HCT116 (cell line): ENCODE measurements at regions not wholly inside any gene's neighbourhood (a gene's known extent, or its start where the extent isn't known, plus 50 kb on each side); places are given as distances from the start of the nearest gene placed in this dataset.

ENCODE experiments used
- CEBPB ChIP-seq: IDR thresholded peaks from 2 replicates; pipeline ENCODE4 v1.6.1; 2012; ENCODE audit warnings: low read depth
- CTCF ChIP-seq, 3 experiments: fragments of 200-600 bp in 1 of 3; sonication (generic) in 1 of 3; IDR thresholded peaks in 2 of 3; conservative IDR thresholded peaks in 1 of 3; 2 replicates each; pipeline ENCODE4 v1.5.1; 2012 to 2017; ENCODE audit warnings: low read depth in 2 of 3, low read length in 2 of 3, antibody characterized with exemption in 1 of 3, borderline replicate concordance in 1 of 3, control low read depth in 1 of 3, mild to moderate bottlenecking in 1 of 3, mixed read lengths in 1 of 3, mixed run types in 1 of 3, moderate library complexity in 1 of 3; ENCODE audit not compliant: insufficient read depth in 1 of 3
- EGR1 ChIP-seq: IDR thresholded peaks from 2 replicates; pipeline ENCODE4 v1.6.1; 2012; ENCODE audit warnings: low read depth
- EZH2 ChIP-seq: fragments of 200-600 bp; sonication (generic); IDR thresholded peaks from 2 replicates; pipeline ENCODE4 v1.6.1; 2017; ENCODE audit warnings: antibody characterized with exemption, mixed run types
- EZH2phosphoT487 ChIP-seq: fragments of 200-600 bp; IDR thresholded peaks from 2 replicates; pipeline ENCODE4 v1.6.1; 2018; ENCODE audit warnings: antibody characterized with exemption, borderline replicate concordance
- POLR2A ChIP-seq: IDR thresholded peaks from 2 replicates; pipeline ENCODE4 v1.7.0; 2011; ENCODE audit warnings: borderline replicate concordance; ENCODE audit not compliant: insufficient read depth, insufficient read length; ENCODE audit errors: extremely low read depth
- REST ChIP-seq: IDR thresholded peaks from 2 replicates; pipeline ENCODE4 v1.6.1; 2012; ENCODE audit warnings: low read depth
- YY1 ChIP-seq: IDR thresholded peaks from 2 replicates; pipeline ENCODE4 v1.6.1; 2011; ENCODE audit warnings: low read length, low read depth, moderate library complexity, mild to moderate bottlenecking; ENCODE audit not compliant: insufficient replicate concordance; ENCODE audit errors: extremely low read depth
- ZNF274 ChIP-seq: fragments of 200-500 bp; sonication (Bioruptor generic); IDR thresholded peaks from 2 replicates; pipeline ENCODE4 v1.6.1; 2014; ENCODE audit warnings: mild to moderate bottlenecking, low read depth, low read length, inconsistent platforms
- TF ChIP-seq, protein P1 (sequence below): IDR thresholded peaks from 2 replicates; pipeline ENCODE4 v1.6.1; 2011; ENCODE audit warnings: mild to moderate bottlenecking, low read length, moderate library complexity; ENCODE audit not compliant: insufficient replicate concordance; ENCODE audit errors: extremely low read depth

DNA sequence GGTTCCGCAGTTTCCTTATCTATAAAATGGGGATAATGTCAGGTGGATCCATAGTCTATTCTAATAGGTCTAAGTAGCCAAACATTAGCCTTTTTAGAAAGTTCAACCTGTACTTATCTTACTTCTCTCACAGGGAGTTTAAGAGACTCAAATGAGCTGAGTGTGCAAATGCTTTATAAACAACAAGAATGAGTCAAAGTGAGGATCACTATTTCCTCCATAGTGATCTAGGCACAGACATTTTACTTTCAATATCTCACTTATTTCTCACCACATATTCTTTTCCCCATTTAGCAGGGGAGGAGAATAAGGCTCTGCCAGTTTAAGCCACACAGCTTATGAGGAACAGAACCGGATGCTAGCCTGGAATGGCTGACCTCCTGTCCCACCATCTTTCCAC is 92.1 kb upstream of the LMO4 start:
- TF ChIP-seq CTCF (IDR thresholded peaks at IDR 0.05 in 2 of 3, conservative IDR thresholded peaks at IDR 0.05 in 1 of 3; ENCODE audit: borderline replicate concordance in 1 of 3, insufficient read depth in 1 of 3, low read depth in 2 of 3, low read length in 2 of 3) (no peak), POLR2A (no peak), YY1 (no peak), EZH2phosphoT487 (no peak), EGR1 (no peak), CEBPB (no peak), EZH2 (no peak), ZNF274 (no peak), REST (no peak)
- TF ChIP-seq, protein P1, sequence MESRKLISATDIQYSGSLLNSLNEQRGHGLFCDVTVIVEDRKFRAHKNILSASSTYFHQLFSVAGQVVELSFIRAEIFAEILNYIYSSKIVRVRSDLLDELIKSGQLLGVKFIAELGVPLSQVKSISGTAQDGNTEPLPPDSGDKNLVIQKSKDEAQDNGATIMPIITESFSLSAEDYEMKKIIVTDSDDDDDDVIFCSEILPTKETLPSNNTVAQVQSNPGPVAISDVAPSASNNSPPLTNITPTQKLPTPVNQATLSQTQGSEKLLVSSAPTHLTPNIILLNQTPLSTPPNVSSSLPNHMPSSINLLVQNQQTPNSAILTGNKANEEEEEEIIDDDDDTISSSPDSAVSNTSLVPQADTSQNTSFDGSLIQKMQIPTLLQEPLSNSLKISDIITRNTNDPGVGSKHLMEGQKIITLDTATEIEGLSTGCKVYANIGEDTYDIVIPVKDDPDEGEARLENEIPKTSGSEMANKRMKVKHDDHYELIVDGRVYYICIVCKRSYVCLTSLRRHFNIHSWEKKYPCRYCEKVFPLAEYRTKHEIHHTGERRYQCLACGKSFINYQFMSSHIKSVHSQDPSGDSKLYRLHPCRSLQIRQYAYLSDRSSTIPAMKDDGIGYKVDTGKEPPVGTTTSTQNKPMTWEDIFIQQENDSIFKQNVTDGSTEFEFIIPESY, result no peak
